22Rv1 (cell line): ENCODE measurements at regions not wholly inside any gene's neighbourhood (a gene's known extent, or its start where the extent isn't known, plus 50 kb on each side); places are given as distances from the start of the nearest gene placed in this dataset.

Source experiments
- ZFX ChIP-seq: fragments of 450-650 bp; IDR thresholded peaks from 2 replicates; pipeline ENCODE4 v1.6.1; 2017; ENCODE audit warnings: antibody characterized with exemption, borderline replicate concordance
- TF ChIP-seq, protein P1 (sequence below): fragments of 450-650 bp; IDR thresholded peaks from 2 replicates; pipeline ENCODE4 v1.5.1; 2017; ENCODE audit warnings: mild to moderate bottlenecking

DNA sequence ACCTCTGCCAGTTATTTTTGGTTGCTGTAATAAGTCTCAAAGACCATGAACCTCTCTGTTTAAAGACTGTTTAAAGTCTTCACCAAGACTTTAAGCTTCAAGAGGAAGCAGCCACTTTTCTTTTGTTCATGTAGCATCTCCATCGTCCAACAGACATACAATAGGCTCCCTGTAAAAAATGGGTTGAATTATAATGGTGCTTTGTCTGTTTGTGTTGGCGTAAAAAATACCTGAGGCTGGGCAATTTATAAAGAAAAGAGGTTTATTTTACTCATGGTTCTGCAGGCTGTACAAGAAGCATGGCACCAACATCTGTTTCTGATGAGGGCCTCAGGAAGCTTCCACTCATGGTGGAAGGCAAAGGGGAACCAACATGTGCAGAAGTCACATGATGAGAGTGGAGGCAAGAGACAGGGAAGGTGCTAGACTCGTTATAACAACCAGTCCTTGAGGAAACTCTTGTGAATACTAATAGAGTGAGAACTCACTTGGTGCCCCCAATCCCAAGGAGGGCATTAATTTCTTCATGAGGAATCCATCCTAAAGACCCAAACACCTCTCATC is 126.3 kb upstream of the RPS23 start:
- TF ChIP-seq, protein P1, sequence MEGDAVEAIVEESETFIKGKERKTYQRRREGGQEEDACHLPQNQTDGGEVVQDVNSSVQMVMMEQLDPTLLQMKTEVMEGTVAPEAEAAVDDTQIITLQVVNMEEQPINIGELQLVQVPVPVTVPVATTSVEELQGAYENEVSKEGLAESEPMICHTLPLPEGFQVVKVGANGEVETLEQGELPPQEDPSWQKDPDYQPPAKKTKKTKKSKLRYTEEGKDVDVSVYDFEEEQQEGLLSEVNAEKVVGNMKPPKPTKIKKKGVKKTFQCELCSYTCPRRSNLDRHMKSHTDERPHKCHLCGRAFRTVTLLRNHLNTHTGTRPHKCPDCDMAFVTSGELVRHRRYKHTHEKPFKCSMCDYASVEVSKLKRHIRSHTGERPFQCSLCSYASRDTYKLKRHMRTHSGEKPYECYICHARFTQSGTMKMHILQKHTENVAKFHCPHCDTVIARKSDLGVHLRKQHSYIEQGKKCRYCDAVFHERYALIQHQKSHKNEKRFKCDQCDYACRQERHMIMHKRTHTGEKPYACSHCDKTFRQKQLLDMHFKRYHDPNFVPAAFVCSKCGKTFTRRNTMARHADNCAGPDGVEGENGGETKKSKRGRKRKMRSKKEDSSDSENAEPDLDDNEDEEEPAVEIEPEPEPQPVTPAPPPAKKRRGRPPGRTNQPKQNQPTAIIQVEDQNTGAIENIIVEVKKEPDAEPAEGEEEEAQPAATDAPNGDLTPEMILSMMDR, result no peak
- TF ChIP-seq ZFX, result no peak
